ENCODE measurements at regions not wholly inside any gene's neighbourhood (a gene's known extent, or its start where the extent isn't known, plus 50 kb on each side); places are given as distances from the start of the nearest gene placed in this dataset.

DNA sequence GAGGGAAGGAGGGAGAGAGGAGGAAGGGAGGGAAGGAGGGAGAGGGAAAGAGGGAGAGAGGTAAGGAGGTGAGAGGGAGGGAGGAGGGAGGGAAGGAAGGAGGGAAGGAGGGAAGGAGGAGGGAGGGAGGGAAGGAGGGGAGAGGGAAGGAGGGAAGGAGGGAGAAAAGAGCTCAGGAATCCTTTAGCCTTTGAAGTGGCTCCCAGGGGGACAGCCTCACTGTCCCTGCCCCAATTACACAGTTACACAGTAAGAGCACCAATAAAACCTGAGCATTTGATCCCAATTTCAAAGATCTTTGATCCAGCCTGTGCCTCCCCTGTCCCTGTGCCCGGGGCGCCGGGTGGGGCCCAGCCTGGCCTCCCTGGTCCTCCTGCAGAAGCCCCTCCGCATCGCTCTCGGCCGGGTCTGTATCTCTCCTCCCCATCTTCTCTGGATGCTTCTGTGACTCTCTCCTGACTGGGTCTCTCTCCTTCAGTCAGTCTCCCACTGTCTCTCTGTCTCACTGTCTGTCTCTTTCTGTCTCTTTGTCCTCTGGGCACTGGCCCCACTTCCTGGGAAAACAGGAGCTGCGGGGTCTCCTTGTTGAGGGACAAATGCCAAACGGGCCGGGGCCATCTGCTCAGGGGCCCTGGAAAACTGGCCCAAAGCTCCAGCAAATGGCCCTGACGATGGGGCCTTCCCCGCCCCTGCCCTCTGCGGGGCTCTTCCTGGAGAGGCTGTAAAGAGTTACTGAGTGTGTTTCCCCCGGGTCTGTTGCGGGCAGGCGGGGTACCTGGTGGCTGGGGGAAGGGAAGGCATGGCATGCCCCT lies 54.2 kb upstream of the EGFL7 start:
- Histone ChIP-seq H3K4me1 (ENCODE audit: control insufficient read depth, insufficient read depth, low read length) (peaks cover 9% of the 10 kb centered on the region), H3K36me3 (ENCODE audit: control insufficient read depth, insufficient read depth, low read length) (no peaks in the 10 kb centered on the region), H3K4me3 (ENCODE audit: low read depth in 2 of 2, low read length in 2 of 2) (no peak overlapping the region), H3K9me3 (ENCODE audit: control insufficient read depth, insufficient read depth, low read depth, low read length) (no peaks in the 10 kb centered on the region), H3K27ac (ENCODE audit: low read length) (no peak overlapping the region), H3K27me3 (ENCODE audit: control insufficient read depth, insufficient read depth, low read length) (no peaks in the 10 kb centered on the region)
- in situ Hi-C loops (cut with HindIII; ENCODE audit: low pct_unique_long_range_greater_than_20kb, low sequenced_read_pairs) (no loop called here), intact Hi-C loops (cut with micrococcal nuclease; ENCODE audit: unreplicated experiment) (no loop called here)
- DNase-seq (ENCODE audit: low read depth, low spot score) (no peak), ATAC-seq (peak; percentile 53; the same call in 1 of the 2 replicates)
- ChIA-PET CTCF (interaction anchor here (0.6 kb wide), 1 partner anchor 16 kb away, joined by 3 read pairs; no protein-coding TSS in a partner anchor), POLR2A (no interaction called here)
- TF ChIP-seq POLR2AphosphoS5 (IDR thresholded peaks at IDR 0.05; ENCODE audit: low read depth, low read length) = no peak
- TF ChIP-seq TCF7L2 (IDR thresholded peaks at IDR 0.05; ENCODE audit: low read depth, low read length) = no peak
- TF ChIP-seq, protein P1, sequence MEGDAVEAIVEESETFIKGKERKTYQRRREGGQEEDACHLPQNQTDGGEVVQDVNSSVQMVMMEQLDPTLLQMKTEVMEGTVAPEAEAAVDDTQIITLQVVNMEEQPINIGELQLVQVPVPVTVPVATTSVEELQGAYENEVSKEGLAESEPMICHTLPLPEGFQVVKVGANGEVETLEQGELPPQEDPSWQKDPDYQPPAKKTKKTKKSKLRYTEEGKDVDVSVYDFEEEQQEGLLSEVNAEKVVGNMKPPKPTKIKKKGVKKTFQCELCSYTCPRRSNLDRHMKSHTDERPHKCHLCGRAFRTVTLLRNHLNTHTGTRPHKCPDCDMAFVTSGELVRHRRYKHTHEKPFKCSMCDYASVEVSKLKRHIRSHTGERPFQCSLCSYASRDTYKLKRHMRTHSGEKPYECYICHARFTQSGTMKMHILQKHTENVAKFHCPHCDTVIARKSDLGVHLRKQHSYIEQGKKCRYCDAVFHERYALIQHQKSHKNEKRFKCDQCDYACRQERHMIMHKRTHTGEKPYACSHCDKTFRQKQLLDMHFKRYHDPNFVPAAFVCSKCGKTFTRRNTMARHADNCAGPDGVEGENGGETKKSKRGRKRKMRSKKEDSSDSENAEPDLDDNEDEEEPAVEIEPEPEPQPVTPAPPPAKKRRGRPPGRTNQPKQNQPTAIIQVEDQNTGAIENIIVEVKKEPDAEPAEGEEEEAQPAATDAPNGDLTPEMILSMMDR (IDR thresholded peaks at IDR 0.05) = no peak
- TF ChIP-seq SIN3A (IDR thresholded peaks at IDR 0.05; ENCODE audit: borderline replicate concordance, insufficient read depth, low read depth, low read length) = no peak
- TF ChIP-seq, protein P2, sequence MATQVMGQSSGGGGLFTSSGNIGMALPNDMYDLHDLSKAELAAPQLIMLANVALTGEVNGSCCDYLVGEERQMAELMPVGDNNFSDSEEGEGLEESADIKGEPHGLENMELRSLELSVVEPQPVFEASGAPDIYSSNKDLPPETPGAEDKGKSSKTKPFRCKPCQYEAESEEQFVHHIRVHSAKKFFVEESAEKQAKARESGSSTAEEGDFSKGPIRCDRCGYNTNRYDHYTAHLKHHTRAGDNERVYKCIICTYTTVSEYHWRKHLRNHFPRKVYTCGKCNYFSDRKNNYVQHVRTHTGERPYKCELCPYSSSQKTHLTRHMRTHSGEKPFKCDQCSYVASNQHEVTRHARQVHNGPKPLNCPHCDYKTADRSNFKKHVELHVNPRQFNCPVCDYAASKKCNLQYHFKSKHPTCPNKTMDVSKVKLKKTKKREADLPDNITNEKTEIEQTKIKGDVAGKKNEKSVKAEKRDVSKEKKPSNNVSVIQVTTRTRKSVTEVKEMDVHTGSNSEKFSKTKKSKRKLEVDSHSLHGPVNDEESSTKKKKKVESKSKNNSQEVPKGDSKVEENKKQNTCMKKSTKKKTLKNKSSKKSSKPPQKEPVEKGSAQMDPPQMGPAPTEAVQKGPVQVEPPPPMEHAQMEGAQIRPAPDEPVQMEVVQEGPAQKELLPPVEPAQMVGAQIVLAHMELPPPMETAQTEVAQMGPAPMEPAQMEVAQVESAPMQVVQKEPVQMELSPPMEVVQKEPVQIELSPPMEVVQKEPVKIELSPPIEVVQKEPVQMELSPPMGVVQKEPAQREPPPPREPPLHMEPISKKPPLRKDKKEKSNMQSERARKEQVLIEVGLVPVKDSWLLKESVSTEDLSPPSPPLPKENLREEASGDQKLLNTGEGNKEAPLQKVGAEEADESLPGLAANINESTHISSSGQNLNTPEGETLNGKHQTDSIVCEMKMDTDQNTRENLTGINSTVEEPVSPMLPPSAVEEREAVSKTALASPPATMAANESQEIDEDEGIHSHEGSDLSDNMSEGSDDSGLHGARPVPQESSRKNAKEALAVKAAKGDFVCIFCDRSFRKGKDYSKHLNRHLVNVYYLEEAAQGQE (IDR thresholded peaks at IDR 0.05; ENCODE audit: insufficient read depth in 1 of 2, low read depth in 2 of 2, low read length in 1 of 2) = no peak
- no TSS peak for BruUV-seq (replicated peaks)

DNA sequence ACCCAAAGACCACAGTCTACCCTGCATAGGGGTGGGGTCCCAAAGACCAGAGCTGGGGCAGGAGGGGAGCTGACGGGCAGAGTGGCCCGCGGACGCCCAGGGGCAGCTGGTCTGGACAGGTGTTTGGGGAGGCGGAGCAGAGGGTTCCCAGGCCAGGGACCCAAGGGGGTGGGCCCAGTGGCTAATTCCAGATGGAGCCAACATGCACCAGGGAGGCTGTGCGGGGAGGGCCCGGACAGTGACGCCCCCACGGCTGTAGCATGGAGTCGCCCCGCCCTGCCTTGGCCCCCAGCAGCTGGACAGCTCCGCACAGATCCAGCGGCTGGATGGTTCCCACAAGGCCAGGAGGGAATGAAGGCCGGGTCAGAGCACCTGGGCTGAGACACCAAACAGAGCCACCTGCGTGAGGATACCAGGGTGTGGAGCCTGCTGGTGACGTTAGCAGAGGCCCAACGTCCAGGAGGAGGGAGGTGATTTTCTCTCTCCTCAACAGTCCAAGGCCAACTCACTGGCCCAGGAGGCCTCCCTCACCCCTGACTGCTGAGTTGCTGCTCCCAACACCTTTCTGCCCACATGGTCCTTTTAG lies 55.3 kb upstream of the EGFL7 start:
- Histone ChIP-seq H3K27me3 (ENCODE audit: control insufficient read depth, insufficient read depth, low read length) (no peaks in the 10 kb centered on the region), H3K9me3 (ENCODE audit: control insufficient read depth, insufficient read depth, low read depth, low read length) (no peaks in the 10 kb centered on the region), H3K27ac (ENCODE audit: low read length) (no peak overlapping the region), H3K4me1 (ENCODE audit: control insufficient read depth, insufficient read depth, low read length) (peaks cover 9% of the 10 kb centered on the region), H3K36me3 (ENCODE audit: control insufficient read depth, insufficient read depth, low read length) (no peaks in the 10 kb centered on the region), H3K4me3 (ENCODE audit: low read depth in 2 of 2, low read length in 2 of 2) (no peak overlapping the region)
- TF ChIP-seq, protein P2 (IDR thresholded peaks at IDR 0.05; ENCODE audit: insufficient read depth in 1 of 2, low read depth in 2 of 2, low read length in 1 of 2) = peak; percentile 67 to 69; a peak in 3 of 4 replicates
- no peak for TF ChIP-seq POLR2AphosphoS5 (IDR thresholded peaks at IDR 0.05; ENCODE audit: low read depth, low read length)
- intact Hi-C loops (cut with micrococcal nuclease; ENCODE audit: unreplicated experiment) = no loop called here
- ATAC-seq (no peak), DNase-seq (ENCODE audit: low read depth, low spot score) (no peak)
- in situ Hi-C loops (cut with HindIII; ENCODE audit: low pct_unique_long_range_greater_than_20kb, low sequenced_read_pairs) = no loop called here
- POLR2A ChIA-PET = no interaction called here
- CTCF ChIA-PET = no interaction called here
- BruUV-seq (replicated peaks) = no TSS peak

Measured in Panc1 (cell line).